HG03175 (cell line): ENCODE measurements at regions not wholly inside any gene's neighbourhood (a gene's known extent, or its start where the extent isn't known, plus 50 kb on each side); places are given as distances from the start of the nearest gene placed in this dataset.
"Not testable (repeated sequence)": the region's sequence is repeated elsewhere in the genome, so short reads cannot be mapped to it uniquely, and the experiment has no call there.

Experiments used
- ATAC-seq: cut with Tn5 transposase; IDR thresholded peaks from one replicate; pipeline ENCODE4 v1.9.1; 2021; ENCODE audit warnings: mild to moderate bottlenecking, moderate library complexity; ENCODE audit not compliant: unreplicated experiment

GRCh38 chr16:21363550-21364223 is 85.6 kb upstream of the CRYM start:
- ATAC-seq = peak; percentile 25

- ATAC-seq = not testable (repeated sequence)
Measured at GRCh38 chr16:21361612-21362227, 83.6 kb upstream of the CRYM start.

GRCh38 chr16:21361045-21361444 is 83.0 kb upstream of the CRYM start:
- not testable (repeated sequence) for ATAC-seq

GRCh38 chr16:21359513-21359912 is 81.4 kb upstream of the CRYM start:
- not testable (repeated sequence) for ATAC-seq

- peak; percentile 50 for ATAC-seq
Measured at GRCh38 chr16:21358261-21358795, 80.2 kb upstream of the CRYM start.

- peak; percentile 31 for ATAC-seq
Measured at GRCh38 chr16:21356308-21356707, 78.2 kb upstream of the CRYM start.

- ATAC-seq = not testable (repeated sequence)
Measured at GRCh38 chr16:21351433-21351832, 73.3 kb upstream of the CRYM start.

GRCh38 chr16:21350851-21351250 is 72.8 kb upstream of the CRYM start:
- not testable (repeated sequence) for ATAC-seq

GRCh38 chr16:21349336-21349735 is 71.2 kb upstream of the CRYM start:
- not testable (repeated sequence) for ATAC-seq

- not testable (repeated sequence) for ATAC-seq
Measured at GRCh38 chr16:21348815-21349214, 70.7 kb upstream of the CRYM start.

GRCh38 chr16:21347538-21347937 is 69.4 kb upstream of the CRYM start:
- not testable (repeated sequence) for ATAC-seq

GRCh38 chr16:21346756-21347491 is 68.8 kb upstream of the CRYM start:
- ATAC-seq = not testable (repeated sequence)

- not testable (repeated sequence) for ATAC-seq
Measured at GRCh38 chr16:21344361-21344912, 66.3 kb upstream of the CRYM start.

- ATAC-seq = no peak
Measured at GRCh38 chr16:21341101-21341500, 63.0 kb upstream of the CRYM start.

GRCh38 chr16:21339941-21340340 is 61.9 kb upstream of the CRYM start:
- ATAC-seq = no peak

- no peak for ATAC-seq
Measured at GRCh38 chr16:21339269-21339641, 61.2 kb upstream of the CRYM start.

GRCh38 chr16:21338537-21339268 is 60.6 kb upstream of the CRYM start:
- no peak for ATAC-seq

- no peak for ATAC-seq
Measured at GRCh38 chr16:21336231-21336630, 58.1 kb upstream of the CRYM start.

GRCh38 chr16:21334188-21335146 is 56.4 kb upstream of the CRYM start:
- not testable (repeated sequence) for ATAC-seq
